HL-60 (cell line): ENCODE measurements at regions not wholly inside any gene's neighbourhood (a gene's known extent, or its start where the extent isn't known, plus 50 kb on each side); places are given as distances from the start of the nearest gene placed in this dataset.

ENCODE experiments used
- CTCF ChIP-seq: IDR thresholded peaks from one replicate; pipeline ENCODE4 v1.5.1; 2011; ENCODE audit warnings: low read length, control low read depth, inconsistent platforms; ENCODE audit not compliant: insufficient read depth
- POLR2AphosphoS5 ChIP-seq: IDR thresholded peaks from 2 replicates; pipeline ENCODE4 v1.6.1; 2012; ENCODE audit warnings: low read depth
- REST ChIP-seq: IDR thresholded peaks from 2 replicates; pipeline ENCODE4 v1.6.1; 2012; ENCODE audit warnings: low read depth; ENCODE audit not compliant: insufficient replicate concordance
- SPI1 ChIP-seq: IDR thresholded peaks from 2 replicates; pipeline ENCODE4 v1.6.1; 2012; ENCODE audit warnings: low read depth, mild to moderate bottlenecking, borderline replicate concordance

- TF ChIP-seq CTCF (no peak), POLR2AphosphoS5 (no peak), REST (no peak), SPI1 (no peak)
These were observed 469.6 kb upstream of the VRK2 start for GRCh38 chr2:57576983-57577382.
